ENCODE measurements at regions not wholly inside any gene's neighbourhood (a gene's known extent, or its start where the extent isn't known, plus 50 kb on each side); places are given as distances from the start of the nearest gene placed in this dataset.

GRCh38 chr3:75136100-75136897 is 521.8 kb upstream of the CNTN3 start:
- no peak for FAIRE-seq
- Histone ChIP-seq H3K79me2 (ENCODE audit: control insufficient read depth, insufficient read depth, low read length) (no peaks in the 10 kb centered on the region), H3K27ac (ENCODE audit: control insufficient read depth, insufficient read depth, low read length) (no peak overlapping the region), H3K36me3 (ENCODE audit: control insufficient read depth in 2 of 2, extremely low read depth in 1 of 2, insufficient read depth in 2 of 2, low read length in 2 of 2) (no peaks in the 10 kb centered on the region), H4K20me1 (ENCODE audit: control insufficient read depth, extremely low read depth, insufficient read depth, low read length) (no peaks in the 10 kb centered on the region), H3K27me3 (ENCODE audit: control insufficient read depth, extremely low read depth, insufficient read depth, low read length) (no peaks in the 10 kb centered on the region), H3K9ac (ENCODE audit: control insufficient read depth, extremely low read depth, insufficient read depth, low read length) (no peak overlapping the region), H3K4me3 (ENCODE audit: control insufficient read depth in 2 of 3, extremely low read depth in 1 of 3, insufficient read depth in 2 of 3, low read depth in 1 of 3, low read length in 3 of 3) (no peak overlapping the region), H3K9me1 (ENCODE audit: control insufficient read depth, extremely low read depth, insufficient read depth, low read length) (no peaks in the 10 kb centered on the region), H2AFZ (ENCODE audit: control insufficient read depth, low read length) (no peak overlapping the region), H3K4me2 (ENCODE audit: control insufficient read depth, extremely low read depth, insufficient read depth, low read depth, low read length) (no peak overlapping the region), H3K9me3 (ENCODE audit: control insufficient read depth, low read depth, low read length) (peaks cover 3% of the 10 kb centered on the region), H3K4me1 (ENCODE audit: control insufficient read depth, extremely low read depth, insufficient read depth, low read length) (no peaks in the 10 kb centered on the region)
- TF ChIP-seq EZH2 (IDR thresholded peaks at IDR 0.05; ENCODE audit: low read length): no peak
- no peak for TF ChIP-seq CTCF (optimal IDR thresholded peaks at IDR 0.05 in 1 of 3, IDR thresholded peaks at IDR 0.05 in 1 of 3, conservative IDR thresholded peaks at IDR 0.05 in 1 of 3; ENCODE audit: extremely low read depth in 1 of 3, insufficient read depth in 2 of 3, low read length in 3 of 3)
- DNase-seq (ENCODE audit: low read depth, low spot score): no peak
- dilution Hi-C loops (cut with MboI; ENCODE audit: extremely low pct_ligation_motif_present, low sequenced_read_pairs): no loop called here

GRCh38 chr3:75138345-75138744 is 523.9 kb upstream of the CNTN3 start:
- H3K79me2 ChIP-seq (ENCODE audit: control insufficient read depth, insufficient read depth, low read length): no peaks in the 10 kb centered on the region
- no peaks in the 10 kb centered on the region for H3K36me3 ChIP-seq (ENCODE audit: control insufficient read depth in 2 of 2, extremely low read depth in 1 of 2, insufficient read depth in 2 of 2, low read length in 2 of 2)
- no peak overlapping the region for H2AFZ ChIP-seq (ENCODE audit: control insufficient read depth, low read length)
- no peaks in the 10 kb centered on the region for H3K9me1 ChIP-seq (ENCODE audit: control insufficient read depth, extremely low read depth, insufficient read depth, low read length)
- no peak for DNase-seq (ENCODE audit: low read depth, low spot score)
- TF ChIP-seq EZH2 (IDR thresholded peaks at IDR 0.05; ENCODE audit: low read length) (no peak), CTCF (optimal IDR thresholded peaks at IDR 0.05 in 1 of 3, IDR thresholded peaks at IDR 0.05 in 1 of 3, conservative IDR thresholded peaks at IDR 0.05 in 1 of 3; ENCODE audit: extremely low read depth in 1 of 3, insufficient read depth in 2 of 3, low read length in 3 of 3) (no peak)
- no peak for FAIRE-seq
- no peak overlapping the region for H3K4me3 ChIP-seq (ENCODE audit: control insufficient read depth in 2 of 3, extremely low read depth in 1 of 3, insufficient read depth in 2 of 3, low read depth in 1 of 3, low read length in 3 of 3)
- H3K9ac ChIP-seq (ENCODE audit: control insufficient read depth, extremely low read depth, insufficient read depth, low read length): no peak overlapping the region
- no peaks in the 10 kb centered on the region for H3K4me1 ChIP-seq (ENCODE audit: control insufficient read depth, extremely low read depth, insufficient read depth, low read length)
- peaks cover 3% of the 10 kb centered on the region for H3K9me3 ChIP-seq (ENCODE audit: control insufficient read depth, low read depth, low read length)
- no peak overlapping the region for H3K4me2 ChIP-seq (ENCODE audit: control insufficient read depth, extremely low read depth, insufficient read depth, low read depth, low read length)
- H3K27me3 ChIP-seq (ENCODE audit: control insufficient read depth, extremely low read depth, insufficient read depth, low read length): no peaks in the 10 kb centered on the region
- no peak overlapping the region for H3K27ac ChIP-seq (ENCODE audit: control insufficient read depth, insufficient read depth, low read length)
- H4K20me1 ChIP-seq (ENCODE audit: control insufficient read depth, extremely low read depth, insufficient read depth, low read length): no peaks in the 10 kb centered on the region
- dilution Hi-C loops (cut with MboI; ENCODE audit: extremely low pct_ligation_motif_present, low sequenced_read_pairs): no loop called here

Measured in keratinocyte (primary cell).